HG03558 (cell line): ENCODE measurements at regions not wholly inside any gene's neighbourhood (a gene's known extent, or its start where the extent isn't known, plus 50 kb on each side); places are given as distances from the start of the nearest gene placed in this dataset.

Source experiments
- ATAC-seq: cut with Tn5 transposase; IDR thresholded peaks from one replicate; pipeline ENCODE4 v1.9.1; 2021; ENCODE audit warnings: moderate number of reproducible peaks; ENCODE audit not compliant: unreplicated experiment; ENCODE audit errors: extremely low read depth

DNA sequence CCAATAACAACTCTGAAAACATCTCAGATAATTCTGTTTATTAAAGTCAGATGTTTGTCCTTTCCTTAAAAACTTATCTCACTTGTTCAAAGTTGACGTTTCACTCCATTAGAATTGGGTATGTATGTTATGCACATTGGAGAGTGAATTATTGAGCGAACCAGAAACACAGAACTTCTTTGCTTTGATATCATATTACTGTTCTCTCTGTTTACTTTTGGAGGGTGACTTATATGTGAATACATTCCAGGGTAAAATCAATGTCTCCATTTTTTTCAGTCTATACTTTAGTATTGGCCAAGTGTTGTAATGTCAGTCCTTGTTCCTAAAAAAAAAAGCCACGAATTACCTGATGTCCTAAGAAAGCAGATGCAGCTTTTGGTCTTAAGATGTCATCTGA lies 307.4 kb downstream of the CSNK1G3 start:
- no peak for ATAC-seq

DNA sequence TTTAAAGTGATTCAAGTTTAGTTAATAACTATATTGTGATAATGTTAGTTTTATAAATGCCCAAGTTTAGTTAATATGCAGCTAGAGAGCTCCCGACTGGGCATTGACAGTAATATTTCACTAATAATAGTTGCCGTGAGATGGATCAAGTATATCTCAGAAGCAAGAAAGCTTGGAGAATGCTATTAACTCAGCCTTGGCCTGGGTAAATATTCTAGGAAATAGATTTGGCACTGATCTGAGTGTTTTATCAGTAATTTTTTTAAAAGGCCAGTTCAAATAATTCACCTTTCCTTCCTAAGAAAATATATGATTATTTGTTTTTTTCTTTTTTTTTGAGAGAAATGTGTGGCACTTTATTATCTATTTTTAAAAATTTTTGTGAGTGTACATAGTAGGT lies 305.3 kb downstream of the CSNK1G3 start:
- no peak for ATAC-seq

DNA sequence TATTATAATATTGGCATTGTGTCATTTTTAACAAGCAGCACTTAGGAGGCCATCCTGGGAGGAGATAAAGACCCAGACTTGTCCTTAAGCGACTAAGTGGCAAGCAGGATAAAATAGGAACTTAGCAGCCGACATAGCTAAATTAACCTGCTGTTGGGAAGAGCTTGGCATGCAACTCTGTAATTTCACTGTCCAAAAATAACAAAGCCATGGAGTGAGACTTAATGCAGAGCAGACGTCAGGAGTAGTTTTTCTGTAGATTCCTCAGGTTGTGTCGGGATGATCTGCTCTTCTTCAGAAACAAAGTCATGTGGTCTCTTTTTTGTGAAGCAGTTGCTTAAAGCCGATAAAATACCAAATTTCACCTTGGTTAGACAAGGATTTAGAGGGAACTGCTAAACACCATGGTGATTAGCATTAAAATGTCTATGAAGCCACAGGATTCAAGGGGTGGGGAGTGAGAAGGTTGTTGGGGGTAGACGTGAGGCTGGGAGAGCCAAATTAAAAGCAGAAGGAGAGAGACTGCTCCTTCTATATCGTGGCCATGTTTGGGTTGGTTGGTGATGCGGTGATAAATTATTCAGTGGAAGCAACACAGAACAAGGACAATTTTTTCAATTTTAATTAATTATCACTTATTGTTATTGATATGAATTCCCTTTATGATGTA lies 303.0 kb downstream of the CSNK1G3 start:
- ATAC-seq: no peak

DNA sequence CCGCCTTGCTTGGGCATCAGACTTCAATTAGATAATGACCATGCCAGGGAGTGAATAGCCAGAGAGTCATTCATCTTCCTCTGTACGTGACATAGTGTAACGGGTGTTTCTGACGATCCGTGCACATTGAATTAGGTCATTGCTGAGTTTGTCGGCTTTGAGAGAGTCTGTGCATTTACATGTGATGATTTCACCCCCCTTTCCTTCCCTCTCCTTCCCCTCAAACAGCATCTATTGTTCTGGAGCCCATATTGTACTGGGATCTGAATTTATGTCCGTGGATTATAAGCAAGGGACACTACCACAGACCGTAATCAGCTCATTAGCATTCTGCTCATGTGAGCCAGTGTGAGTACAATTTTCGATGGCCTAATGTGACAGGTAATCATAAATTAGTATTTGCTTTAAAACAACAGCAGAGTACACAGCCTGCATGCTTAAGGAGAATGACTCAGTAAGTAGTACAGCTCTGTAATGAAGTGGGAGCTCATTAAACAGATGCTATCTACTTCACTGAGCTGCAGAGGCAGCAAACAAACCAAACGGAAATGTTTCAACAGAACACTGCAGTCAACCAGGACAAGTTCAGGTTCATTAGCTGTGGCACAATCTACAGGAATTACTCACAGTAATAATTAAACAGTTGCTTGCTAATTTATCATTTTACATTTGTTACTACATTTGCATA lies 302.1 kb downstream of the CSNK1G3 start:
- no peak for ATAC-seq

DNA sequence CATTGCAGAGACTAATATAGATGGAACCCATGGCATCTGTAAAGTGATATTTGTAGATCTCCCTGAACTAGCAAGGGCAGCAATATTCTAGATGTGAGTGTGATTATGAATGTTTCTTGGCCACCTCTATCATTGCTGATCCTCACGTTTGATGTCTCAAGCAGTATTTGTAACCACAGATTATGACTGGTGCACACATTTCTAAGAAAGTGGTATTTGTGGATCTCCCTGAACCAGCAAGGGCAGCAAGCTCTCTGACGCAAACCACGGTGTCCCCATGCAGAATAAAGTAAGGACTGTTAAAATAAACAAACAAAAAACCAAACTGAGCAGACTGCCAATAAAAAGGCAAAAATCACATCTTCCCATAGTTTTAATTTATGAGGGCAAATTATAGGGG lies 301.3 kb downstream of the CSNK1G3 start:
- no peak for ATAC-seq

DNA sequence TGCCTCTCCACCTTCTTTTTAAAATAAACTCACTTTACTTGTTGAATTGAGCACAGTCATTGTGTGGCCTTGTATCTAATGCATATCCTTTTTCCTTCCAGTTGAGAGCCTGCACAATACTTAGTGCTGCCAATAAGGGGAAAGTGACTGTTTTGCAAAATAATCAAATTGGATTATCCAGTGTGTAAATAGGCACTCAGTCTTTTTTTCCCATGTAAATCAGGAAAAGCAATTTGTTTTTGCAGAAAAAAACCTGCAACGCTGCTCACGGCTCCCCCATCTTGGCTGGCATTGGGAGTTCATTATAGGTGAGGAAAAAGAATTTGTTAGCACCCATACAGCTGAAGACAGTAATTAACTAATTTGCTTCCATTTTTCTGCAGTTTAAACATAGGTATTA lies 299.9 kb downstream of the CSNK1G3 start:
- ATAC-seq: no peak

DNA sequence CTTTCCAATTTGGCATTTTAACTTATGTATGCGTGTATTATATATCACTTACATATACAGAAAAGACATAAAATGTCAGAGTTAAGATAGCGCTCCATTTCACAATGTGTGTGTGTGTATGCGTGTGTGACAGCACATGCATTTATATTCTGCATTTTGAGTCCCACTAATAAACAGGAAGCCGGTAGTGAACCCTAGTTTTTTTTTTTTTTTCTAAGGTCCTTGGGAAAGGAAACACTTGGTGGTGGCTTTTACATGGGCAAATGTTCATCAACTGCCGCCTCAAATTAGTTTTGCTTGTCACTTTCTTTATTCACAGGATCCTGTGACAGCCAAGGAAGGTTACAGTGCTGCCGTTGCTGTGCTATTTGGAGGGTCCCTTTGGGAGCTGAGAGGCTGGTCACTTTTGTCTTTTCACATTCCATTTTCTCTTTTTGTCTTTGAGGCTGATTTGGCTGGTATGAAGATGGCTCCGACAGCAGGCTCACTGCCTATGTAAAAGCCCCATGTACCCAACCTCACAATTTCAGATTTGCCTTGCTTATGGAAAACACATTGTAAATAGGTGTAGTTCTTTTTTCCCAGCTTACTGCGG lies 298.9 kb downstream of the CSNK1G3 start:
- ATAC-seq: no peak

DNA sequence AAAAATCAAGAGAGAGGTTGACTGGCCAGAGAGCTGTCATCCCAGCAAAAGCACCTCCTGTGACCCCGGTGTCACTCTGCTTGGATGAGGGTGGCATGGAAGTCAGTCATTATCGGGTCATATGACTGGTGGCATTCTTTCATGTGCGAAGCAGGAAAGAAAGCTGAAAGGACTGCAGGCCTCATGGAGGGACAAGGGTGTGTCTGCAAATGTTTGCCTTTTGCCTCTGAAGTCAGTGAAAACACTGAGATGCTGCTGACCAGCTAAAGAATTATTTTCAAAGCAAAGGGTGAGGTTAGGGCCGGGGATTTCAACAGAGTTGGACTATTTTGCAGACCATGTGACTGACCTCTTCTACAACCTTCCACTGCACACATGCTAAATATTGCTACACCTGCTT lies 298.3 kb downstream of the CSNK1G3 start:
- no peak for ATAC-seq

DNA sequence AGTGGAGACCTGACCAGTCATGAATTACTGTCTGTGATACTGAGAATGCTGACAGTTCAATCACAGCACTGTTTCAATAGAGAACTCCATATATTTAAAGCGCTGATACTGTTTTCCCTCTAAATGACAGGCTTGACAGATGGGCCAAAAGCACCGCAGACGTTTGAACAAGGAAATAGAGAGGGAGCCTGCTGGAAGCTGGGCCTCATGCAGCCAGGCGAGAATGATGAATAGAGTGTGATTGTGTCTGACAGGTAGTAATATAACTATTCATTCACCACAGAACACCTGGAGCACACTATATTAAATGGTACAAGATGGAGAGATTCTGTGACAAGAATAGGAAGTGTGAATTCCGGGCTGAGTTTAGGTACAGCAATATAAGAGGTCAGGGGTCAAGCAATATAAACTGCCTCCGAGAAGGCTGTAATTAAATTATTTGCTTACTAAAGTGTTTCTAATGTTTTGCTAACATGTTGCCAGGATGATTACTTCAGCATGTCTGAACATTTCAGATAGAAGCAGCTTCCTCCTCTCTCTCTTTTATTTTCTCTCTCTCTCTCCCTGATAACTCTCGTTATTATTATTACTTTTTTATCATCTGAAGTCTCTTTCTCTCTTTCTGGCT lies 297.7 kb downstream of the CSNK1G3 start:
- ATAC-seq: no peak

DNA sequence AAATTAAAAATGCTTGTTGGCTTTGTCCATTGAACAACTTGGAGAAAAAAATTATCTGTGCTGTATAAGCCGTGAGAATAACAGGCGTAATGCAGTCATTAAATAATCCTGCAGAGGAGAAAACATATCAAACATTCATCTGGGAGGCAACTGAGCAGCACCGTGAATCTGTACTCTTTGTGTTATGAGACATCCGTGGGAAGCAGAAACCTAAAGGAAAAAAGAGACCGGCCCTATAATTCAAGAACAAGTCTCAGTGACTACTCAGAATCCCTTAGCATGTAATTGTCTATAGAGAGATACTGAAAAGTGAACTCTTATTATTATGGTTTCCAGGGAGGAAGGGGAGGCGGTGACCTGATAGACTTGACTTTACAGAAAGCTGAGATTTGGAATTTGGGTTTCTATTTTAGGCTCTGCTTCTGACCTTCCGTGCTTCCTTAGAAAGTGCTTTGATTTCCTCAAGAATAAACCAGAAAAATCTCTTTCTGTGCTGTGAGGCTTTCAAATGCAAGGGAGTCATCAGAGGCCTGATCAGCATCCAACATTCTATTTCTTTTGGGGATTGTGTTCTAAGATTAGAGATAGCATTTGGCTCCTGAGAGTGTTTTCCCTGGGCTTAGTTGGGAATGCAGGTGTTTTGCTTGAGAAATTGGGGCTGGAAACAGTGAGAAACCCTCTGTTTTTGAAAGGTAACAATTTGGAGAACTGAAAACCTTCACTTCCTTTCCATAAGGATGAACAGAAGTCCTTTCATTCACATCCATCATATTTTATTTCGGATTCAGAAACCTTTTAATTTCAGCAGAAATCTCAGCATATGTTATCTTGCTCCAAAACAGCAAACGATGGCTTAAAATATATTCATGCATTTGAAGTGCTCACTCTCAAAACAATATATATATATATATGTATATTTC lies 296.7 kb downstream of the CSNK1G3 start:
- no peak for ATAC-seq

DNA sequence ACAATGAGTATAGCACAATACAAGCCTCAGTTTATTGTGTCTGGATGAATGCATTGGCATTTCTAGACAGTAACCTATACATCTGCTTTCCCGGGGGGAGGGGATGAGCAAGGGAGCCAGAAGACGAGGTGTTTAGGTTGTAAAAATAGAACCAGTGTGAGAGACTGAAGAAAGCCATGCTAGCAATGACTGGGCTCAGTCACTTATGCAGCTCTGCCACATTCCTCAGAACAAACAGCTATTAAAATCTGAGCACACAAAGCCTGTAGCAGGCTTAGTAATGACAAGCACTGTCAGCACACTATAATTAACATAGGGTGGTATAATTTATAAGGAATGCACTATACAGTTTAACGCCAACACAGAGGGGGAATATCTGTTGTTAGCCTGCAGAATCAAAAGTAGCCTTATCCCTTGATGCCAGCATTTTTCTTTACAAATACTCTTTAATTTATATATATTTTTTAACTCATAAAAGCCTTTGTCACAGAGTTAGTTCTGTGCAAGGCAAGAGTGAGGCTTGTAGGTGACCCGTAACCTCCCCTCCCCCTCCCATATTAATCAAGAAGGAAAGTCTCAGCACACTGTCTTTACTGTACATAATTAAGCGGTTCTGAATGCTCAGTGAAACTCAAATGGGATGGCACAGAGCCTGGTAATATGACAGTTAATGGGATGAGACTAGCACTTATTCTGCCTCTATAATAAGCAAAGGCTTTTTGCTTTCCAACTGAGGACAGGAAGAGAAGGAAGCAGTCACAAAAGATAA lies 295.4 kb downstream of the CSNK1G3 start:
- ATAC-seq: no peak

DNA sequence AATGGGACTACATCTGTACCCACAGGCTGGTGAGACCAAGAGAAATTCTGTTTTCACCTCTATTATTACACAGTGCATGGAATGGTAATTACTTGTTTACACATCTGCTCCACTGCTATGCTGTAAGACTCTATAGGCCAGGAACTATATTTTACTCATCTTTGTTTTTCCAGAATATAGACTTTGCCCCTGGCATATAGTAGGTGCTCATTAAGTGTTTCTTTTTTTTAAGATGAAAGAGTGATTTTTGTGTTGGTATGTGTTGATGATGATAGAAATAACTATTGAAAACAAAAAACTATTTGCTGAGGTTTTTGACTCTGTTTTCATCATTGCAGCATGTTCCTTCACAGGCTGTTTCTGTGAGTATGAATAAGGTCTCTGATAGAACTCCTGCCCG lies 294.7 kb downstream of the CSNK1G3 start:
- no peak for ATAC-seq

DNA sequence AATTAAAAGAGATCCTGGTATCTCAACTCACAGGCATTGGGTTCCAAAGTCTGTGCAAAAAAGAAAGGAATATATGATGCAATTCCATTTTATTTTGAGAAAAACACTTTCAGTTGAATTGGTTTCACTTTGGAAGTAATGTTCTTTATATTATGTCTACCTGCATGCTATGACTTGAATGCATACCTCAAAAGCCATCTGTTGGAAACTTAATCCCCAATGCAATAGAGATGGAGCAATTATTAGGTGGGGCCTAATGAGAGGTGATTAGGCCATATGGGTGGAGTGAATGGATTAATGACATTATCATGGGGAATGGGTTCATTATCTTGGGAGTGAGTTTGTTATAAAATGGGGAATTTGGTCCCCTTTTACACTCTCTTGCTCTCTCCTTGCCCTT lies 293.3 kb downstream of the CSNK1G3 start:
- no peak for ATAC-seq

DNA sequence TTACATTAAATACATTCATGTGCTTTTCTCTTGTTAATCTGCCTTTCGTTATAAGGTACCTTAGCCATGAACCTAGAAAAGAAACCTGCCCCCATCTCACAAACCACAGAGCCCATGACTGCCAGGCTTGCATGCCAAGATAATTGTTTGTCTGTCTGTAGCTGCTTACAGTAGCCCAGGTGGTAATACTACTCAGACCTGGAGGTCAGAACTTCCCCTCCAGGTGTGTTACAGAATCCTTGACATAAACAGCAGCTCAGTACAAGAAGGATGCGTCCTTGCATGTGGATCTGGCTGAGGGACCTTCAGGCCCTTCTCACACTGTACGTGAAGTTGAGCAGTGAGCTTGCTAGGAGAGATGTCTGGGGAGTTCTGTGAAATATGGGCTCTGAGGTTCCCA lies 291.4 kb downstream of the CSNK1G3 start:
- ATAC-seq: no peak

DNA sequence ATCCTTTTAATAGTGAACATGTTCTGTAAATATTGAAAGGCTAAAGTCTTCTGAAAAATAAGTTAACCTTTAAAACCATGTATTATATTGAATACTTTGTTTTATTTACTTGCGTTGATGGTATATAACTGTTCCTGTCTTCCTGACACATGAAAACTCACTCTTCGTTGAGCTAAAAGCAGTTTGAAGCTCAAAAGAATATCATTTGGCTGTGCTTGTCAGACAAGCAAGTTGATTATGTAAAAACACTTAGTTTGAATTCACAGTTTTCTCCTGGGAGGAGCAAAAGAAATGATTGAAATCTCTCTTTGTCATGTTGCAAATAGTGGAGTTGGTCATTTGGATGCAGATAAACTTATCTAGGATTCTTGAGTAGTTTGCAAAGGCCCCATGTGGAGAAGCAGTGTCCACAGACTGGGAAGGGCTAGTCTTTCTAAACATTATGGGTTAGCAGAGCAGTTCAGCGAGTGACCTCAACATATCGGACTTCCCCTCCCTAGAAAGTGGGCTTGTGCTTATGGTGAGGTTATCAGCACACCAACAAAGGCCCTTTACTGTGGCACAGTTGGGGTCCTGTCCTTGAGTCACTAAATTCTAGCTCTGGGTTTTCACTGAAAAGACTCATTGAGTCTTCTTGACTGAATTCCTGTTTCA lies 290.4 kb downstream of the CSNK1G3 start:
- no peak for ATAC-seq

DNA sequence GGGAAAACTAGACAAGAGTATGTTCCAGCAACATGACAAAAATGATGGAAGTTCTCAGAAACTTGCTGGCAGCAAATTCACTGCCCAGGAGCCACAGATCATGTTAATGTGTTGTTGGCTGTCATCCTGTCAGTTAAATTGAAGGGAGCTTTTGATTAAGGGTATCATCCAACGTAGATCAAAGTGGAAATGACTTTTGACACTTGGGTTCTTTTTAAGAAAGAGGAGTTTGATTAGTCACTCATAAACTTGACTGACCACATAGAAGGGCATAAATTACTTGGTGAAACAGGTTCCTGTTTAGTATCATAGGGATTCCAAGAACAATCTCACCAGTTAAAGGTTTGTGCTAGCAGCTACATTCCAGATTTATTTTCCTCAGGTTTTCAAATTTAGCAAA lies 288.7 kb downstream of the CSNK1G3 start:
- ATAC-seq: no peak

DNA sequence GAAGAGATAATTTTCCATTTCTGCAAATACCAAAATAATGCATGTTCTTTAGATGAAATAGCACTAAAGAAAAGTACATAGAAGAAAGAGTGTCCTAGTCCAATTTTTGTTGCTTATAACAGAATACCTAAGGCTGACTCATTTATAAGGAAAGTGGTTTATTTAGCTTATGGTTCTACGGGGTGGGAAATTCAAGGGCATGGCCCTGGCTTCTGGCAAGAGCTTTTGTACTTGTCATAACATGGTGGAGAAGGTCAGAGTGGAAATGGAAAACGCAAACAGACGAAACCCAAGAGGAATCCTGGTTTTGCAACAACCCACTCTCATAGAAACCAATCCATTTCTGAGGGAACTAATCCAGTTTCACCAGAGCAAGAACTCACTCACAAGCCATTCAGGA lies 283.7 kb downstream of the CSNK1G3 start:
- no peak for ATAC-seq

DNA sequence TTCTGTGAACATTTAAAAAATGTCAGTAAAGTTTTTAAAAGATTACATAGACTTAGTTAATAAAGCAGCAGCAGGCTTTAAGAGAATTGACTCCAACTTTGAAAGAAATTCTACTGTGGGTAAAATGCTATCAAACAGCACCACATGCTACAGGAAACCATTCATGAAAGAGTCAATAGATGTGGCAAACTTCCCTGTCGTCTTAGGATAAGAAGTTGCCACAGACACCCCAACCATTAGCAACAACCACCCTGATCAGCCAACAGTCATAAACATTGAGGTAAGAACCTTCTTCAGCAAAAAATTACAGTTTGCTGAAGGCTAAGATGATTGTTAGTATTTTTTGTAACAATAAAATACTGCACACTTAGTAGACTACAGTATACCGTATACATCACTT lies 278.2 kb downstream of the CSNK1G3 start:
- no peak for ATAC-seq

DNA sequence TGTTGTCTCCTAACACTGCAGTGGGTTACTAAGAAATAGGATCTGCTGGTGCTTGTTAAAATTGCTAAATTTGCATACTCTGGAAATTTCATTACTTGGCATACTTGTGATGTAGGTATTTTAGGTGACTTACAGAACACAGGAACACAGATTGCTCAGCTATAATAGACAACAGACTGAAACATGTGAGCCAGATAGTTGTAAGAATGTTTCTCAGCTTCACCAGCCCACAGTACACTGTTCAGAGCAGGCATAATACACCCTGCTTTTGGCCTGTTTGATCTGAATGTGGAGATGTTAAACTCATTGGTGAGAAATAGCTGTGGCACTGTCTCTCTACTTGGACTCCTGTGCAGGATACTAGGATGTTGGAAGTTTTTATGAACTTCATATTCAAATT lies 275.7 kb downstream of the CSNK1G3 start:
- ATAC-seq: no peak
